HepG2 (cell line): ENCODE measurements at regions not wholly inside any gene's neighbourhood (a gene's known extent, or its start where the extent isn't known, plus 50 kb on each side); places are given as distances from the start of the nearest gene placed in this dataset.

Source experiments
- ATAC-seq: fragments of 200-7000 bp; cut with Tn5 transposase; 3 replicates; pipeline ENCODE4 v1.9.1; 2020; ENCODE audit warnings: mild to moderate bottlenecking, moderate library complexity
- BruUV-seq: library from RNA; stranded (reverse); fragments of 400-500 nt; replicated peaks from 2 replicates; lab custom pipeline; 2021; lab: Mats Ljungman, UMichigan
- CTCF ChIA-PET: fragments of 300-600 bp; formaldehyde crosslinking; extraction: SDS; loops from one replicate; lab custom pipeline; 2021; ENCODE audit warnings: low total read pairs, inconsistent platforms, low intra/inter-chr PET ratio; lab: Yijun Ruan, JAX
- POLR2A ChIA-PET: fragments of 350-600 bp; sonication (Branson Sonifier 250); formaldehyde crosslinking; loops from one replicate; lab custom pipeline; 2020; ENCODE audit warnings: antibody characterized with exemption, inconsistent platforms; lab: Yijun Ruan, JAX
- DNase-seq: peaks from one replicate; pipeline ENCODE4 v3.0.0-alpha.2; 2015; ENCODE audit warnings: low spot score
- FAIRE-seq: peaks from 3 replicates; lab custom pipeline; 2011; peaks lifted over from hg19 to GRCh38; lab: Jason Lieb, UNC
- H2AFZ ChIP-seq: one replicate; pipeline ENCODE4 v1.6.1; 2011; ENCODE audit warnings: low read length, inconsistent platforms
- H3K27ac ChIP-seq: fragments of 300-600 bp; 3 replicates; pipeline ENCODE4 v1.8.0; 2011; ENCODE audit warnings: mixed run types, mild to moderate bottlenecking, mixed read lengths, low read length, inconsistent platforms; ENCODE audit not compliant: insufficient read depth; ENCODE audit errors: extremely low read length
- H3K27me3 ChIP-seq, 2 experiments: fragments of 200-600 bp in 1 of 2; 2 replicates in 1 of 2; 3 replicates in 1 of 2; pipeline versions ENCODE4 v1.6.0 to v1.8.0; 2011; ENCODE audit warnings: low read length in 2 of 2, mild to moderate bottlenecking in 2 of 2, moderate library complexity in 2 of 2, inconsistent platforms in 1 of 2; ENCODE audit not compliant: insufficient read depth in 2 of 2, control insufficient read depth in 1 of 2
- H3K36me3 ChIP-seq, 2 experiments: fragments of 200-600 bp in 1 of 2; replicated peaks in 1 of 2; 2 replicates in 1 of 2; 3 replicates in 1 of 2; pipeline versions ENCODE4 v1.5.1 to v1.8.0; 2011; ENCODE audit warnings: low read length in 2 of 2, inconsistent platforms in 1 of 2; ENCODE audit not compliant: insufficient read depth in 2 of 2, control insufficient read depth in 1 of 2
- H3K4me1 ChIP-seq: 2 replicates; pipeline ENCODE4 v1.5.1; 2012; ENCODE audit warnings: low read length, inconsistent platforms; ENCODE audit not compliant: insufficient read depth
- H3K4me2 ChIP-seq: 2 replicates; pipeline ENCODE4 v1.6.0; 2011; ENCODE audit warnings: low read depth, low read length, inconsistent platforms
- H3K4me3 ChIP-seq, 3 experiments: fragments of 200-600 bp in 1 of 3; sonication (generic), shearing (Covaris generic) in 1 of 3; replicated peaks in 1 of 3; 2 replicates each; pipeline ENCODE4 v1.5.1; 2011 to 2016; ENCODE audit warnings: low read length in 3 of 3, inconsistent platforms in 2 of 3, low read depth in 2 of 3, mild to moderate bottlenecking in 2 of 3, control low read depth in 1 of 3, mixed read lengths in 1 of 3; ENCODE audit not compliant: insufficient read depth in 1 of 3
- H3K79me2 ChIP-seq: one replicate; pipeline ENCODE4 v1.6.1; 2011; ENCODE audit warnings: low read length, inconsistent platforms; ENCODE audit not compliant: insufficient read depth
- H3K9ac ChIP-seq: 2 replicates; pipeline ENCODE4 v1.6.0; 2011; ENCODE audit warnings: mild to moderate bottlenecking, low read depth, low read length, inconsistent platforms; ENCODE audit not compliant: insufficient read depth
- H3K9me3 ChIP-seq: 2 replicates; pipeline ENCODE4 v1.5.1; 2012; ENCODE audit warnings: mild to moderate bottlenecking, low read length
- H4K20me1 ChIP-seq: 2 replicates; pipeline ENCODE4 v1.6.0; 2011; ENCODE audit warnings: inconsistent platforms, mild to moderate bottlenecking, low read length, moderate library complexity; ENCODE audit not compliant: insufficient read depth
- CBX1 ChIP-seq: IDR thresholded peaks from one replicate; pipeline ENCODE4 v1.6.1; 2016; ENCODE audit warnings: antibody characterized with exemption, low read depth
- HNRNPK ChIP-seq: fragments of 200-400 bp; formaldehyde crosslinking; IDR thresholded peaks from 2 replicates; pipeline ENCODE4 v1.6.1; 2018; ENCODE audit warnings: low read length, low read depth, moderate library complexity, mild to moderate bottlenecking; ENCODE audit not compliant: poor library complexity, severe bottlenecking
- NR3C1 ChIP-seq: sonication (generic); formaldehyde crosslinking; IDR thresholded peaks from 2 replicates; pipeline ENCODE4 v1.4.0; 2020; ENCODE audit warnings: missing genetic modification reagents
- POLR2AphosphoS5 ChIP-seq: IDR thresholded peaks from 2 replicates; pipeline ENCODE4 v1.6.1; 2012; ENCODE audit warnings: low read depth, low read length
- ZBTB10 ChIP-seq: sonication (generic); formaldehyde crosslinking; IDR thresholded peaks from 2 replicates; pipeline ENCODE4 v1.4.0; 2020; ENCODE audit warnings: missing genetic modification reagents, borderline replicate concordance
- ZBTB40 ChIP-seq, 2 experiments: fragments of 450-650 bp in 1 of 2; sonication (generic) in 1 of 2; formaldehyde crosslinking in 1 of 2; IDR thresholded peaks; 2 replicates each; pipeline versions ENCODE4 v1.6.1 to v1.8.0; 2016 to 2022; ENCODE audit warnings: antibody characterized with exemption in 1 of 2, mild to moderate bottlenecking in 1 of 2, missing genetic modification reagents in 1 of 2
- ZEB1 ChIP-seq: IDR thresholded peaks from 2 replicates; pipeline ENCODE4 v1.6.1; 2012; ENCODE audit warnings: mild to moderate bottlenecking, low read depth, inconsistent platforms; ENCODE audit not compliant: insufficient replicate concordance
- ZMYM2 ChIP-seq: sonication (generic); formaldehyde crosslinking; IDR thresholded peaks from 2 replicates; pipeline ENCODE4 v1.8.0; 2022; ENCODE audit warnings: mild to moderate bottlenecking, missing genetic modification reagents
- ZNF275 ChIP-seq: sonication (generic); formaldehyde crosslinking; IDR thresholded peaks from 2 replicates; pipeline ENCODE4 v1.8.0; 2022; ENCODE audit warnings: missing genetic modification reagents, mild to moderate bottlenecking, inconsistent platforms, borderline replicate concordance
- ZNF354B ChIP-seq: sonication (generic); formaldehyde crosslinking; IDR thresholded peaks from 2 replicates; pipeline ENCODE4 v1.8.0; 2022; ENCODE audit warnings: mild to moderate bottlenecking, missing genetic modification reagents
- in situ Hi-C: cut with HindIII; loops from 2 replicates; pipeline ENCODE4 v1.10.0; 2017; ENCODE audit warnings: low pct_unique_long_range_greater_than_20kb; ENCODE audit not compliant: extremely low pct_ligation_motif_present
- intact Hi-C: fragments of 100-400 bp; cut with micrococcal nuclease; formaldehyde crosslinking; loops from one replicate; pipeline ENCODE4 v1.10.0; 2022; ENCODE audit not compliant: unreplicated experiment

- TF ChIP-seq ZBTB40 (IDR thresholded peaks at IDR 0.05): no peak
- no peak for TF ChIP-seq ZBTB40 (CRISPR knock-in tag; IDR thresholded peaks at IDR 0.05)
Observed at GRCh38 chr9:104997536-104997935, 69.6 kb upstream of the ABCA1 start (continued).

- CTCF ChIA-PET: no interaction called here
- Histone ChIP-seq H3K36me3 (no peaks in the 10 kb centered on the region), H3K9ac (no peak overlapping the region), H3K9me3 (no peaks in the 10 kb centered on the region), H3K4me3 (no peak overlapping the region), H3K27ac (no peak overlapping the region), H3K27me3 (peaks cover 0 to 1% of the 10 kb centered on the region in 2 experiments; a peak in 1 of 5 replicates), H4K20me1 (no peaks in the 10 kb centered on the region), H3K4me1 (peaks cover 13% of the 10 kb centered on the region), H3K79me2 (no peaks in the 10 kb centered on the region), H3K4me2 (no peak overlapping the region), H2AFZ (no peak overlapping the region)
- in situ Hi-C loops (loop anchor here (10.0 kb wide), 1 partner anchor 156 kb away; no protein-coding TSS in a partner anchor), intact Hi-C loops (no loop called here)
- ATAC-seq (no peak), DNase-seq (no peak), FAIRE-seq (no peak)
- POLR2A ChIA-PET: no interaction called here
- no TSS peak for BruUV-seq
- no peak for TF ChIP-seq ZBTB10 (CRISPR knock-in tag)
- no peak for TF ChIP-seq ZNF354B (CRISPR knock-in tag)
- no peak for TF ChIP-seq HNRNPK
- TF ChIP-seq POLR2AphosphoS5: no peak
- no peak for TF ChIP-seq ZMYM2
- no peak for TF ChIP-seq CBX1
- TF ChIP-seq ZNF275: no peak
- TF ChIP-seq NR3C1 (CRISPR knock-in tag): no peak
- TF ChIP-seq ZEB1: no peak
Observed at GRCh38 chr9:104999136-104999535, 71.2 kb upstream of the ABCA1 start.
